ENCODE measurements at regions not wholly inside any gene's neighbourhood (a gene's known extent, or its start where the extent isn't known, plus 50 kb on each side); places are given as distances from the start of the nearest gene placed in this dataset.

GRCh38 chr1:67524143-67525052 lies 94.2 kb upstream of the SERBP1 start:
- 0 out of 6 replicates have a peak, but pooled peaks of 2 of the 3 experiments have one; percentile 2 to 4 for TF ChIP-seq CTCF (IDR thresholded peaks at IDR 0.05 in 2 of 3, conservative IDR thresholded peaks at IDR 0.05 in 1 of 3; ENCODE audit: control insufficient read depth in 2 of 3, extremely low read depth in 1 of 3, insufficient read depth in 1 of 3, low read depth in 3 of 3, low read length in 3 of 3)
- TF ChIP-seq, protein P1, sequence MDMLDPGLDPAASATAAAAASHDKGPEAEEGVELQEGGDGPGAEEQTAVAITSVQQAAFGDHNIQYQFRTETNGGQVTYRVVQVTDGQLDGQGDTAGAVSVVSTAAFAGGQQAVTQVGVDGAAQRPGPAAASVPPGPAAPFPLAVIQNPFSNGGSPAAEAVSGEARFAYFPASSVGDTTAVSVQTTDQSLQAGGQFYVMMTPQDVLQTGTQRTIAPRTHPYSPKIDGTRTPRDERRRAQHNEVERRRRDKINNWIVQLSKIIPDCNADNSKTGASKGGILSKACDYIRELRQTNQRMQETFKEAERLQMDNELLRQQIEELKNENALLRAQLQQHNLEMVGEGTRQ (IDR thresholded peaks at IDR 0.05; ENCODE audit: borderline replicate concordance, low read depth, low read length) = no peak
- no peak for TF ChIP-seq CBX5 (IDR thresholded peaks at IDR 0.05; ENCODE audit: low read depth)
- no peak for TF ChIP-seq TAF1 (IDR thresholded peaks at IDR 0.05; ENCODE audit: borderline replicate concordance, low read depth, low read length)
- TF ChIP-seq POLR2A (IDR thresholded peaks at IDR 0.05; ENCODE audit: low read depth, low read length) = no peak
- TF ChIP-seq CHD1 (IDR thresholded peaks at IDR 0.05; ENCODE audit: low read depth, low read length) = no peak
- TF ChIP-seq EP300 (IDR thresholded peaks at IDR 0.05; ENCODE audit: borderline replicate concordance in 1 of 2, control insufficient read depth in 1 of 2, low read depth in 2 of 2, low read length in 2 of 2) = no peak
- TF ChIP-seq ZZZ3 (IDR thresholded peaks at IDR 0.05; ENCODE audit: control insufficient read depth, insufficient read length, low read depth) = no peak
- TF ChIP-seq, protein P2, sequence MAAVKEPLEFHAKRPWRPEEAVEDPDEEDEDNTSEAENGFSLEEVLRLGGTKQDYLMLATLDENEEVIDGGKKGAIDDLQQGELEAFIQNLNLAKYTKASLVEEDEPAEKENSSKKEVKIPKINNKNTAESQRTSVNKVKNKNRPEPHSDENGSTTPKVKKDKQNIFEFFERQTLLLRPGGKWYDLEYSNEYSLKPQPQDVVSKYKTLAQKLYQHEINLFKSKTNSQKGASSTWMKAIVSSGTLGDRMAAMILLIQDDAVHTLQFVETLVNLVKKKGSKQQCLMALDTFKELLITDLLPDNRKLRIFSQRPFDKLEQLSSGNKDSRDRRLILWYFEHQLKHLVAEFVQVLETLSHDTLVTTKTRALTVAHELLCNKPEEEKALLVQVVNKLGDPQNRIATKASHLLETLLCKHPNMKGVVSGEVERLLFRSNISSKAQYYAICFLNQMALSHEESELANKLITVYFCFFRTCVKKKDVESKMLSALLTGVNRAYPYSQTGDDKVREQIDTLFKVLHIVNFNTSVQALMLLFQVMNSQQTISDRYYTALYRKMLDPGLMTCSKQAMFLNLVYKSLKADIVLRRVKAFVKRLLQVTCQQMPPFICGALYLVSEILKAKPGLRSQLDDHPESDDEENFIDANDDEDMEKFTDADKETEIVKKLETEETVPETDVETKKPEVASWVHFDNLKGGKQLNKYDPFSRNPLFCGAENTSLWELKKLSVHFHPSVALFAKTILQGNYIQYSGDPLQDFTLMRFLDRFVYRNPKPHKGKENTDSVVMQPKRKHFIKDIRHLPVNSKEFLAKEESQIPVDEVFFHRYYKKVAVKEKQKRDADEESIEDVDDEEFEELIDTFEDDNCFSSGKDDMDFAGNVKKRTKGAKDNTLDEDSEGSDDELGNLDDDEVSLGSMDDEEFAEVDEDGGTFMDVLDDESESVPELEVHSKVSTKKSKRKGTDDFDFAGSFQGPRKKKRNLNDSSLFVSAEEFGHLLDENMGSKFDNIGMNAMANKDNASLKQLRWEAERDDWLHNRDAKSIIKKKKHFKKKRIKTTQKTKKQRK (IDR thresholded peaks at IDR 0.05; ENCODE audit: low read depth, low read length) = no peak
- TF ChIP-seq NFIC (IDR thresholded peaks at IDR 0.05; ENCODE audit: low read depth, low read length) = no peak
- no peak for TF ChIP-seq YY1 (IDR thresholded peaks at IDR 0.05; ENCODE audit: low read depth, low read length)
- no peak for TF ChIP-seq ATF7 (IDR thresholded peaks at IDR 0.05; ENCODE audit: low read depth)
- TF ChIP-seq CEBPB (IDR thresholded peaks at IDR 0.05; ENCODE audit: borderline replicate concordance in 1 of 2, low read depth in 2 of 2, low read length in 2 of 2) = no peak
- TF ChIP-seq ZBTB33 (IDR thresholded peaks at IDR 0.05) = no peak

Data from GM12878 (cell line).